ENCODE measurements at regions not wholly inside any gene's neighbourhood (a gene's known extent, or its start where the extent isn't known, plus 50 kb on each side); places are given as distances from the start of the nearest gene placed in this dataset.

- no peaks in the 10 kb centered on the region for H3K9me3 ChIP-seq (ENCODE audit: control insufficient read depth, insufficient read depth, low read length)
- H3K4me3 ChIP-seq (ENCODE audit: low read length): no peak overlapping the region
- TF ChIP-seq EZH2phosphoT487 (IDR thresholded peaks at IDR 0.05; ENCODE audit: borderline replicate concordance, low read length) (no peak), CTCF (IDR thresholded peaks at IDR 0.05; ENCODE audit: low read depth, low read length, poor library complexity, severe bottlenecking) (no peak)
- peaks cover 23% of the 10 kb centered on the region for H3F3A ChIP-seq (ENCODE audit: control insufficient read depth, insufficient read depth)
- no peak overlapping the region for H3K4me2 ChIP-seq (ENCODE audit: low read length)
- H3K9me2 ChIP-seq (replicated peaks; ENCODE audit: control insufficient read depth, low read length): no peaks in the 10 kb centered on the region
- peaks cover 6% of the 10 kb centered on the region for H3K79me2 ChIP-seq (ENCODE audit: control insufficient read depth, low read length)
- no peaks in the 10 kb centered on the region for H3K36me3 ChIP-seq (ENCODE audit: control insufficient read depth, low read length)
- no peaks in the 10 kb centered on the region for H4K20me1 ChIP-seq (ENCODE audit: control insufficient read depth, insufficient read depth, low read depth, low read length)
- H3K27ac ChIP-seq (ENCODE audit: low read depth, low read length): no peak overlapping the region
- peaks cover 74% of the 10 kb centered on the region for H3K4me1 ChIP-seq (ENCODE audit: control insufficient read depth, low read length)
- H3K27me3 ChIP-seq (ENCODE audit: control insufficient read depth, low read length): no peaks in the 10 kb centered on the region
Measured at GRCh38 chr3:177356952-177357351, 159.7 kb upstream of the TBL1XR1 start.

GRCh38 chr3:177357352-177358090 is 160.2 kb upstream of the TBL1XR1 start:
- peaks cover 27% of the 10 kb centered on the region for H3F3A ChIP-seq (ENCODE audit: control insufficient read depth, insufficient read depth)
- no peaks in the 10 kb centered on the region for H3K36me3 ChIP-seq (ENCODE audit: control insufficient read depth, low read length)
- H3K27ac ChIP-seq (ENCODE audit: low read depth, low read length): peak overlapping the region; percentile 89
- H4K20me1 ChIP-seq (ENCODE audit: control insufficient read depth, insufficient read depth, low read depth, low read length): no peaks in the 10 kb centered on the region
- no peaks in the 10 kb centered on the region for H3K9me2 ChIP-seq (replicated peaks; ENCODE audit: control insufficient read depth, low read length)
- no peaks in the 10 kb centered on the region for H3K27me3 ChIP-seq (ENCODE audit: control insufficient read depth, low read length)
- H3K4me2 ChIP-seq (ENCODE audit: low read length): peak overlapping the region; percentile 100
- peak overlapping the region; percentile 85 for H3K4me3 ChIP-seq (ENCODE audit: low read length)
- peaks cover 70% of the 10 kb centered on the region for H3K4me1 ChIP-seq (ENCODE audit: control insufficient read depth, low read length)
- no peaks in the 10 kb centered on the region for H3K9me3 ChIP-seq (ENCODE audit: control insufficient read depth, insufficient read depth, low read length)
- TF ChIP-seq CTCF (IDR thresholded peaks at IDR 0.05; ENCODE audit: low read depth, low read length, poor library complexity, severe bottlenecking) (peak; percentile 24), EZH2phosphoT487 (IDR thresholded peaks at IDR 0.05; ENCODE audit: borderline replicate concordance, low read length) (no peak)
- H3K79me2 ChIP-seq (ENCODE audit: control insufficient read depth, low read length): peaks cover 6% of the 10 kb centered on the region

- H3F3A ChIP-seq (ENCODE audit: control insufficient read depth, insufficient read depth): peaks cover 34% of the 10 kb centered on the region
- H3K27ac ChIP-seq (ENCODE audit: low read depth, low read length): peak overlapping the region; percentile 89
- TF ChIP-seq EZH2phosphoT487 (IDR thresholded peaks at IDR 0.05; ENCODE audit: borderline replicate concordance, low read length) (no peak), CTCF (IDR thresholded peaks at IDR 0.05; ENCODE audit: low read depth, low read length, poor library complexity, severe bottlenecking) (no peak)
- H3K4me2 ChIP-seq (ENCODE audit: low read length): peak overlapping the region; percentile 100
- peaks cover 62% of the 10 kb centered on the region for H3K4me1 ChIP-seq (ENCODE audit: control insufficient read depth, low read length)
- H3K9me2 ChIP-seq (replicated peaks; ENCODE audit: control insufficient read depth, low read length): no peaks in the 10 kb centered on the region
- no peaks in the 10 kb centered on the region for H3K36me3 ChIP-seq (ENCODE audit: control insufficient read depth, low read length)
- peak overlapping the region; percentile 85 for H3K4me3 ChIP-seq (ENCODE audit: low read length)
- H3K27me3 ChIP-seq (ENCODE audit: control insufficient read depth, low read length): no peaks in the 10 kb centered on the region
- no peaks in the 10 kb centered on the region for H3K9me3 ChIP-seq (ENCODE audit: control insufficient read depth, insufficient read depth, low read length)
- H3K79me2 ChIP-seq (ENCODE audit: control insufficient read depth, low read length): peaks cover 6% of the 10 kb centered on the region
- no peaks in the 10 kb centered on the region for H4K20me1 ChIP-seq (ENCODE audit: control insufficient read depth, insufficient read depth, low read depth, low read length)
Measured at GRCh38 chr3:177358091-177358976, 161.1 kb upstream of the TBL1XR1 start.
